ENCODE measurements at regions not wholly inside any gene's neighbourhood (a gene's known extent, or its start where the extent isn't known, plus 50 kb on each side); places are given as distances from the start of the nearest gene placed in this dataset.

DNA sequence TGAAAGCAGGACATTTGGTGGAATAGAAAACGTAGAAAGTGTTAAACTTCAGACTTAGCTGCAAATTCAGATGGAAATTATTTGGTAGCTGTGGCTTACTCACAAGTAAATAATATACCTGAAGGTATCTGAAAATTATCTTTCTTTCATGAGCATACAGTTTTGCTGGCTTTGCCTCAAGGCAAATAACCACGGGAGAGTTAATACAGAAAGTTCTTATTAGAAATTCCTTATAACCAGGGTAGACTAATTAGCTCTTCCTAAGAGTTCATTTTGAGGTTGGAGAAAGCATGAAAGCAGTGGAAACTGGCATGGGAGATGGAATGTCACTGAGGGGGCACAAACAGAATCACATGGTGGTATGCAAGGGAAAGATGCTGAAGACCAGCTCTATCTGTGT is 217.5 kb downstream of the CD83 start:
- FAIRE-seq: no peak

- FAIRE-seq: no peak
Measured at GRCh38 chr6:14337152-14337551, 219.6 kb downstream of the CD83 start.

DNA sequence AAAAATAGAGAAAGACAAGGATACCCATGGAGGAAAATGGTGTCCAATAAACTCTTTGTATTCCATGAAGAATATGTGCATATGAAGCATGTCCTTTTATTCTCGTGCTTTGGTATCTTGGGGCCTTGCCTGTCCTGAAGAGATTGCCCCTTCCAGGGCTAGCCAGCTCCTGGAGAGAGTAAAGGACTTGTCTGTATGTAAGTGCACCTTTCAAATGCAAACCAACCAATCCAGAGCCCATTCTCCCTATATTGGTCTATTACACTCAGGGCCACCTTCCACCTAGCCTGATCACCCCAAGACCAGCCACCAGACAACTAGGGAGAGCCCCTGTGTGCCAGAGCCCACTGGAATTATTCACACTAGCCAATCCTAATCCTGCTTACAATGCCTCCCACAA is 221.6 kb downstream of the CD83 start:
- FAIRE-seq: no peak

GRCh38 chr6:14339711-14340584 is 222.4 kb downstream of the CD83 start:
- no peak for FAIRE-seq

DNA sequence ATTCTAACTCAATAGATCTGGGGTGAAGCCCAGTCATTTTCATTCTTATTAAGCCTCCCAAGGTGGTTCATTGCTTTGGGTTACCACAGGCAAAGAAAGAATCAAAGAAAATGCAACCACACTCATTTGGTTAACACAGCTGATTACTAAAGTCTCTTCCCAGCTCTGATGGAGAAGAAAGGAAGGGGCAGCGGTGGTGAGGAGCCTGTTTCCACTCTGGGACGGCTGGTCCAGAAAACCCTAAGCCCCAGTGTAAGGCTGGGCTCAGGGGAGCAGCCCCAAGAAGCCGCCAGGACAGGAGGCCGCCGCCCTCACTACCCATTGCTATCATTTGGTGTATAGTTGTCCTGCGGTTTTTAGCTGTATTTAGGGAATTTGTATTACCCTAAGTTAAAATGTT is 226.9 kb downstream of the CD83 start:
- FAIRE-seq: no peak

DNA sequence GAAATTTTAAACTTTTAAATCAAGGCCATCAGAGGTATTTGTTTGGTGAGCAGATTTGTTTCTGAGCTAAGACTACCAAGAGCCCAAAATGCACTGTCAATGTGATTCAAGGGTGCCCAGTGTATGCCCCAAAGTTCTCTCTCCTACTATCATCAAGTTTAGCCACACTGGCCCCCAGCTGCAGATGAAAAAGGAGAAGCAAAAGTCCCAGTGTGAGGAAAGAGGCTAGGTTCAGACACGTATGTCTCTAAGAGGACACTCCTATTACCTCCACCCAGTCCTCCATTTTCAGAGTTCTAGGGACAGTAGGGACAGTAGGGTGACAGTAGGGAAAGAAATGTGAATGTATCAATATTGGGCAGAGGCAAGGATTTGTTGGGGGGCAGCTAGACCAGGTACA is 230.8 kb downstream of the CD83 start:
- FAIRE-seq: no peak

DNA sequence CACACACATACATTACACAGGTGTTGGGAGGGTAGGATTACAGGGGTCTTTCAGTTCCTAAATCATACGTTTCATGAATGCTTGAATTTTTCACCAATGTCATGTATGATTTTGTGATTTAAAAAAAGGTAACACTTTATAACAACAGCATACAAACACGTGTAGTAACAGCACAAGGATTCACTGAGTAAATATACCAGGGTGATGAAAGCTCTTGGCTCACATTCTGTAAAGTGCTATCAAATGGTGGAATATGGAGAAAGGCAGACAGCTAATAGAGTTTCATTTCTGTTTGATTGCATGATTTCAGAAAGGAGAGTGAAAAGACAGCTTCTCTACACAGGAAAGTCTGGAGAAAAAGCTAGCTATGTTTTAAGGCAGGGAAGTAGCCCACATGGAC is 231.9 kb downstream of the CD83 start:
- no peak for FAIRE-seq

GRCh38 chr6:14350210-14350609 is 232.6 kb downstream of the CD83 start:
- FAIRE-seq: no peak

DNA sequence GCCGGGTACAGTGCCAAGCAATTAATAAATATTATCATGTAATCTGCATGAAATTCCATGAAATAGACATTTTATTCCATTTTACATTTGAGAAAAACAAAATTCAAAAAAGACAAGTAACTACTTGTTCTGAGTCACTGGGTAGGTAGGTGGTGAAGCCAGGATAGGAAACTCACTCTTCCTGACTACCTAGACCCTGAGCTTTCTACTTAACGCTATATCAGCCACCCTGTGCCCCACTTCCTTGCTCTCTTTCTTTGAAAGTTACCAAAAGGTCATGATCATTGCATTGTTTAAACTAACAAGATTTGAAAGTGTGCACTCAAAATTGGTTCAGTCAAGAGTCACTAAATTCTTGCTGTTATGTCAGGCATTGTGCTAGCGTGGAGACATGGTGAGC is 235.7 kb downstream of the CD83 start:
- FAIRE-seq: no peak

DNA sequence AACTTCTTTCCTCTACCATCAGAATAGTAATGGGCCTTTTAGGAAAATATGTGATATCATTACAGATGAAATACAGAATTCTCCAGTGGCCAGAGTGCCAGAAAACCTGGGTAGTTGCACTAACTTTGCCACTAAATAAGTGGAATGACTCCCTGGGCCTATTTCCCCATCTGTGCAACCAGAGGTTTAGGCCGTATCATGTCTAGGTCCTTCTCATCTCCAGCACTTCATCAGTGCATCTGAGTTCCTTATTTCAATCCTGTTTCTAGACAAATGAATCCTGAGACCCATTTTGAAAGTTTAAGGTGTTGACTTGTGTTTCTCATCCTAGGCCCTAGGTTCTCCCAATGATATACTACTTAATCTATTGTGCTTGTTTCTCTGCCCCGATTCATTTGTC is 236.2 kb downstream of the CD83 start:
- FAIRE-seq: no peak

- no peak for FAIRE-seq
Measured at GRCh38 chr6:14354919-14355572, 237.5 kb downstream of the CD83 start.

DNA sequence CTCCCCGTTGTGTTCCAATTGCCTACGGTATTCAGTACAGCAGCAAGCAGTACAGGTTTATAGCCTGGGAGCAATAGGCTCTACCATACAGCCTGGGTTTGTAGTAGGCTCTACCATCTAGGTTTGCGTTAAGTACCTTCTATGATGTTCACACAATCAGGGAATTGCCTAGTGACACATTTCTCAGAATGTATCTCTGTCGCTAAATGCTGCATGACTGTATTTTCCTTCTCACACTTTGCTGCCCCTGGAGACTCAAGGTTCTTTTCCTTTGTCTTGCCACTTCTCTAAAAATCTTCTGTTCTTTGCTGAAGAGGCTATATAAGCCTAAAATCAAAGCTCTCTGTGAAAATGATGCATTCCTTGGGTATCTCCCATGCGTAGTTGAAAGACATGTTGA is 241.9 kb downstream of the CD83 start:
- FAIRE-seq: no peak

DNA sequence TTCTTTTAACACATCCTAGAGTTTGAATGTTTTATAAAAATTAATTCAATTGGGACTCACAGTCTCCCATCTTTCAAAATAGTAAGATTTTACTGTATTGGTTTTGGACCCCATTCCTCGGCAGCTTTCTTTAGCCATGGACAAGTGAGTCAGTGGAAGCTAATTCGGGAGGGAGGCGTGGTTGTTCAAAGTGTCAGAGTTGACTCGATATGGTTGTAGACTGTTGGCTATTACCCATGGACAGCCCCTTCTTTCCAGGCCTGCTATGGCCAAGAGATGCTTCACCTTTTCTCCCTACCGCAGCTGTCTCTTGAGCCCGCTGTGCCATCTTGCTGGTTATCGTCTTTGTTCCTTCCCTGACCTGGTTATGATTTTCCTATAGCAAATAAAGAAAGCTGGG is 243.0 kb downstream of the CD83 start:
- no peak for FAIRE-seq

GRCh38 chr6:14361297-14361696 is 243.7 kb downstream of the CD83 start:
- FAIRE-seq: no peak

DNA sequence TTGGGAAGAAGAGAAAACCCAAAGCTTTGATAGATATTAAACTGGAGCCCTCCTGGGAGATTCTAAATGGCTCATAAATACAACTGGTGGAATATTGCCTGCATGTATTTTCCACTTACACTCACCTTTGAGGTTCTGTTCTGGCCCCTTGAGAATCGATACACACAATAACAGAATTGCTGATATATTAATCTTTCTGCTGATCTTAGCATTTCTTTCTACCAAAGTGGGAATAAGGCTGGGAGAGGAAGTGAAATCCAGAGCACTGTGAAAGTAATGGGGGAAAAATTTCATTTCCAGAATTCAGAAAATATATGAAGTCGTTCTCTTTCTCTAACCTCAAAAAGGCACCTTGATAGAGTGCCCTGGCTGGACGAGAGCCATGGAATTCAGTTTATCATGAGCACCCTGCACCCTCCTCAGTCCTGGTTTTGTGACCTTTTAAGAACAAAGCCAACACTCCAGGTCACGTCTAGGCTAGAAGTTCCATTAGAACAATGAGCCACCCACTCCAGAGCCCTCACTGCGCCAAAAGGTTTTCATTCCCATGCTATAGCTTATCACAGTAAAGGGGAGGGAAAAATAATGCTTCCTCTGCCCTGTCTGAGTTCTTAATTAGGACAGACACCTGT is 244.5 kb downstream of the CD83 start:
- FAIRE-seq: no peak

GRCh38 chr6:14364370-14364769 is 246.8 kb downstream of the CD83 start:
- FAIRE-seq: no peak

DNA sequence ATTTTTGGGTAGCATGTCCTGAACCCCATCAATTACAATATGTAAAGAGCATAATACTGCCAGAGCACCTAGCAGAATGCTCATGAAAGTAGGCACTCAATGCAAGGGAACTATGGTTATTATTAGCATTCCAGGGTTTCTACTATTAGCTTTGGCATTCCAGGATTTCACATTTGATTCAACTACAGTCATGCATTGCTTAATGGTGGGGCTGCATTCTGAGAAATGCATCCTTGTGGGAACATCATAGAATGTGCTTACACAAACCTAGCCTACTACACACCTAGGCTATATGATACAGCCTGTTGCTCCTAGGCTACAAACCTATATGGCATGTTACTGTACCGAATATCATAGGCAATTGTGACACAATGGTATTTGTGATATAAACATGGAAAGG is 247.8 kb downstream of the CD83 start:
- FAIRE-seq: no peak

DNA sequence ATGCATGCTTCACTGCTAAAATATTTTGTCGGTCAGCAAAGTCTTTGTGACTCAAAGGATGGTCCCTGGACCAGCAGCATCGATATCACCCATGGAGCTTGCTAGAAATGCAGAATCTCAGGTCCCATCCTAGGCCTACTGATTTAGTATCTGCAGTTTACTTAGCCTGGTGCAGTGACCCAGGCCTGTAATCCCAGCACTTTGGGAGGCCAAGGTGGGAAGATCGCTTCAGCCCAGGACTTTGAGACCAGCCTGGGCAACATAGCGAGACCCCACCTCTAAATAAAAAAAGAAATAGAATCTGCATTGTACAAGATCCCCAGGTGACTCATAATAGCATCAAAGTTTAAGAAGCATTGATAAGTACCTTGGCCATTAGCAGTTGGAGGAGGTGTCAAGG is 248.7 kb downstream of the CD83 start:
- no peak for FAIRE-seq

- FAIRE-seq: no peak
Measured at GRCh38 chr6:14366872-14367271, 249.3 kb downstream of the CD83 start.

DNA sequence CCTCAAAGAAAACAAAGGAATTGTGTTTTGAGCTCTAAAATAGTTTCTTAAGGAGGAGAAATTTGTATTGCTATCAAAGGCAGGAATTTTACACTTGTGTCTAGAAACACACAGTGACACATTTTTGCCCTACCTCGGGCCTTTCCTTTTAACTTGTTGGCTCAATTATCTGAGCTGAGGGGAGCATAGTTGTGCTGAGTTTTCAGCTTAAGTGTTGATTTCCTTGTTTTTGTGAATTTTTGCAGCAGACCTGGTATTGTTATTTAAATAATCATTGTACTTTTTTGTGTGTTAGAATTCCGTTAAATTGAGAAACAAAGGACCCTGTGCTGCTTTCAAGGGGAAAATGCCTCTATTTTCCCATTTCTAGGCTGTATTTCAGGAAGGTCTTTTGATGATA is 249.7 kb downstream of the CD83 start:
- FAIRE-seq: no peak

GRCh38 chr6:14369717-14370116 is 252.1 kb downstream of the CD83 start:
- no peak for FAIRE-seq

DNA sequence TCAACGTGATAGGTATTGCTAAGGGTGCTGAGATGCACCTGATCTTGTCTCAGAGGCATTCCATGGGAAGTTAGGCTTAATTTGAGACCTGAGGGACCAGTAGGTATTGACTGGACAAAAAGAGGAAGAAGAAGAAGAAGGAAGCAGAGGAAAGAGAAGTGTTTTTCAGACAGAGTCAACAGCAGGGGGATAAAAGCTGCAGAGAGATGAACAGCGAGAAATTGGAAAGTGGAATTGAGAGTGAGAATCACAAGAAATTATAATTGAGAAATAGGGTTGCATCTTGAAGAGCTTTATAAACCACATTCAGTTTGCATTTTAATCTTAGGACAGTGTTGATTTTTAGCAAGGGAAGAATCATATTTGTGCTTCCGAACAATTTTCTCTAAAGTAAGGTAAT is 254.0 kb downstream of the CD83 start:
- FAIRE-seq: no peak

GRCh38 chr6:14372734-14373489 is 255.3 kb downstream of the CD83 start:
- FAIRE-seq: no peak
